ENCODE measurements at regions not wholly inside any gene's neighbourhood (a gene's known extent, or its start where the extent isn't known, plus 50 kb on each side); places are given as distances from the start of the nearest gene placed in this dataset.

GRCh38 chr17:70498631-70499030, 329.3 kb downstream of the KCNJ2 start:
- H3K79me2 ChIP-seq (ENCODE audit: control insufficient read depth in 1 of 2, insufficient read depth in 2 of 2, low read length in 2 of 2): no peaks in the 10 kb centered on the region
- H3K23ac ChIP-seq (ENCODE audit: insufficient read length): no peak overlapping the region
- POLR2A ChIA-PET (ENCODE audit: partially characterized antibody): no interaction called here
- H2AFZ ChIP-seq (ENCODE audit: low read length): no peak overlapping the region
- no peak overlapping the region for H4K5ac ChIP-seq (ENCODE audit: insufficient read length, low read depth, low read length)
- H2BK20ac ChIP-seq (ENCODE audit: low read length): no peak overlapping the region
- CTCF ChIA-PET (ENCODE audit: partially characterized antibody): no interaction called here
- H2BK15ac ChIP-seq (ENCODE audit: low read length): no peak overlapping the region
- H4K20me1 ChIP-seq (replicated peaks in 1 of 2; ENCODE audit: control insufficient read depth in 1 of 2, insufficient read depth in 2 of 2, low read length in 2 of 2): no peaks in the 10 kb centered on the region
- H3K27me3 ChIP-seq (replicated peaks in 1 of 4; ENCODE audit: control insufficient read depth in 3 of 4, extremely low read depth in 1 of 4, insufficient read depth in 3 of 4, low read length in 3 of 4): no peaks in the 10 kb centered on the region
- FAIRE-seq (no peak), DNase-seq (ENCODE audit: low read depth in 1 of 2, low spot score in 2 of 2) (no peak)
- H3K27ac ChIP-seq (ENCODE audit: low read depth, low read length): no peak overlapping the region
- H3K9me3 ChIP-seq (ENCODE audit: insufficient read depth in 2 of 2, low read depth in 1 of 2, low read length in 1 of 2): no peaks in the 10 kb centered on the region
- H3K4me1 ChIP-seq (replicated peaks in 1 of 4; ENCODE audit: control insufficient read depth in 3 of 4, insufficient read depth in 4 of 4, low read length in 3 of 4): peaks cover 0 to 3% (median 0%) of the 10 kb centered on the region in 4 experiments; a peak in 2 of 7 replicates
- H3K9ac ChIP-seq (replicated peaks in 1 of 4; ENCODE audit: extremely low read depth in 1 of 4, low read depth in 3 of 4, low read length in 3 of 4): no peak overlapping the region
- no peak overlapping the region for H3K4me3 ChIP-seq (ENCODE audit: extremely low read depth in 1 of 4, insufficient read depth in 2 of 4, low read depth in 3 of 4, low read length in 4 of 4)
- H3K79me1 ChIP-seq (ENCODE audit: low read depth, low read length): no peaks in the 10 kb centered on the region
- no peaks in the 10 kb centered on the region for H3K36me3 ChIP-seq (ENCODE audit: control insufficient read depth in 2 of 4, insufficient read depth in 4 of 4, low read length in 3 of 4)
- no peak overlapping the region for H4K91ac ChIP-seq (replicated peaks; ENCODE audit: insufficient read length, low read length)
- H2BK5ac ChIP-seq (ENCODE audit: low read depth, low read length): no peak overlapping the region
- no peak overlapping the region for H3K14ac ChIP-seq (ENCODE audit: insufficient read length)
- no peak overlapping the region for H2BK12ac ChIP-seq (ENCODE audit: low read depth, low read length)
- H3K23me2 ChIP-seq (ENCODE audit: low read depth, low read length): no peaks in the 10 kb centered on the region
- 92% methylated on average over 2 of the region's 2 CpGs; no CpG with 5 or more reads in 1 of the 2 experiments for WGBS, 2 experiments (ENCODE audit: extremely low coverage in 1 of 2, insufficient coverage in 1 of 2, insufficient read length in 1 of 2, insufficient replicate concordance in 2 of 2, low coverage in 1 of 2, low lambda C conversion rate in 2 of 2, missing lambda C conversion rate in 1 of 2)
- H4K8ac ChIP-seq (ENCODE audit: extremely low read depth, insufficient read depth, low read length): no peak overlapping the region
- no peak overlapping the region for H3K56ac ChIP-seq (replicated peaks; ENCODE audit: insufficient read length, low read depth, low read length)
- H3K4me2 ChIP-seq (ENCODE audit: insufficient read depth in 1 of 2, low read depth in 2 of 2, low read length in 2 of 2): no peak overlapping the region
- no peak overlapping the region for H2BK120ac ChIP-seq (replicated peaks; ENCODE audit: low read depth, low read length)
- H3K18ac ChIP-seq (ENCODE audit: extremely low read depth, low read length): no peak overlapping the region
- H3K4ac ChIP-seq (replicated peaks; ENCODE audit: insufficient read length, low read depth, low read length): no peak overlapping the region
- H2AK5ac ChIP-seq (ENCODE audit: low read depth, low read length): no peak overlapping the region
- TF ChIP-seq CEBPB (IDR thresholded peaks at IDR 0.05; ENCODE audit: low read depth, low read length) (no peak), CBX8 (IDR thresholded peaks at IDR 0.05; ENCODE audit: borderline replicate concordance, low read depth, low read length) (no peak), SP1 (IDR thresholded peaks at IDR 0.05; ENCODE audit: low read depth, low read length) (no peak), RXRA (IDR thresholded peaks at IDR 0.05; ENCODE audit: insufficient read depth, low read depth, low read length) (no peak), MAX (IDR thresholded peaks at IDR 0.05) (no peak), KDM5A (IDR thresholded peaks at IDR 0.05; ENCODE audit: low read length) (no peak), HDAC2 (IDR thresholded peaks at IDR 0.05; ENCODE audit: borderline replicate concordance in 1 of 2, low read depth in 2 of 2, low read length in 2 of 2) (no peak), HDAC6 (IDR thresholded peaks at IDR 0.05; ENCODE audit: low read depth, low read length) (no peak), CTCF (IDR thresholded peaks at IDR 0.05; ENCODE audit: control extremely low read depth in 1 of 3, insufficient read depth in 1 of 3, low read depth in 1 of 3, low read length in 3 of 3) (no peak), NRF1 (IDR thresholded peaks at IDR 0.05; ENCODE audit: low read depth, low read length) (no peak), POU5F1 (IDR thresholded peaks at IDR 0.05; ENCODE audit: low read depth, low read length) (no peak), KDM1A (IDR thresholded peaks at IDR 0.05; ENCODE audit: borderline replicate concordance, low read length) (no peak), MAFK (IDR thresholded peaks at IDR 0.05; ENCODE audit: low read depth, low read length) (no peak)
